K562 (cell line): ENCODE measurements at regions not wholly inside any gene's neighbourhood (a gene's known extent, or its start where the extent isn't known, plus 50 kb on each side); places are given as distances from the start of the nearest gene placed in this dataset.

ENCODE experiments used
- CEBPB ChIP-seq: fragments of 450-650 bp; IDR thresholded peaks from 2 replicates; pipeline ENCODE4 v1.6.1; 2016; ENCODE audit warnings: missing genetic modification characterization, missing compliant biosample characterization
- ELF1 ChIP-seq: fragments of 200-800 bp; sonication (Bioruptor generic); IDR thresholded peaks from 2 replicates; pipeline ENCODE4 v1.6.1; 2016; ENCODE audit warnings: missing genetic modification characterization, missing compliant biosample characterization
- EZH2 ChIP-seq: IDR thresholded peaks from 2 replicates; pipeline ENCODE4 v1.6.1; 2012; ENCODE audit warnings: low read depth, mild to moderate bottlenecking, inconsistent platforms, low read length, borderline replicate concordance
- HDGF ChIP-seq: fragments of 450-650 bp; IDR thresholded peaks from 2 replicates; pipeline ENCODE4 v1.6.1; 2016
- HMGXB4 ChIP-seq: sonication (generic); formaldehyde crosslinking; IDR thresholded peaks from 2 replicates; pipeline ENCODE4 v1.8.1; 2023; ENCODE audit warnings: mild to moderate bottlenecking, missing genetic modification reagents
- KLF16 ChIP-seq: IDR thresholded peaks from 2 replicates; pipeline ENCODE4 v1.6.1; 2016; ENCODE audit warnings: antibody characterized with exemption
- MIER1 ChIP-seq: fragments of 450-650 bp; IDR thresholded peaks from 2 replicates; pipeline ENCODE4 v1.6.1; 2016; ENCODE audit warnings: antibody characterized with exemption, mild to moderate bottlenecking, low read depth
- NRF1 ChIP-seq, 2 experiments: fragments of 450-650 bp; IDR thresholded peaks in 1 of 2; conservative IDR thresholded peaks in 1 of 2; 2 replicates each; pipeline ENCODE4 v1.6.1; 2014; ENCODE audit warnings: mild to moderate bottlenecking in 2 of 2
- POLR2A ChIP-seq: fragments of 450-650 bp; conservative IDR thresholded peaks from 2 replicates; pipeline ENCODE4 v1.6.1; 2016
- RBFOX2 ChIP-seq: fragments of 200-400 bp; formaldehyde crosslinking; IDR thresholded peaks from 2 replicates; pipeline ENCODE4 v1.6.1; 2017; ENCODE audit warnings: low read depth, mild to moderate bottlenecking, low read length, moderate library complexity
- TAF1 ChIP-seq: IDR thresholded peaks from 2 replicates; pipeline ENCODE4 v1.6.1; 2011; ENCODE audit warnings: mild to moderate bottlenecking, low read length, moderate library complexity; ENCODE audit not compliant: insufficient read depth, control insufficient read depth, severe bottlenecking; ENCODE audit errors: extremely low read depth
- TF ChIP-seq, protein P1 (sequence below): fragments of 450-650 bp; formaldehyde crosslinking; IDR thresholded peaks from 2 replicates; pipeline ENCODE4 v1.4.0; 2020; ENCODE audit warnings: mild to moderate bottlenecking, moderate library complexity
- TF ChIP-seq, protein P2 (sequence below), 3 experiments: IDR thresholded peaks in 2 of 3; conservative IDR thresholded peaks in 1 of 3; 2 replicates each; pipeline ENCODE4 v1.5.1; 2011 to 2012; ENCODE audit warnings: low read length in 3 of 3, mild to moderate bottlenecking in 3 of 3, control low read depth in 2 of 3, improper control_type of control experiment in 1 of 3, inconsistent platforms in 1 of 3, low read depth in 1 of 3, mixed read lengths in 1 of 3, moderate library complexity in 1 of 3; ENCODE audit not compliant: insufficient read depth in 2 of 3

- TF ChIP-seq NRF1 (conservative IDR thresholded peaks at IDR 0.05 in 1 of 2, IDR thresholded peaks at IDR 0.05 in 1 of 2) (no peak), EZH2 (no peak), KLF16 (no peak), TAF1 (no peak), HMGXB4 (CRISPR knock-in tag) (no peak), CEBPB (tag) (no peak), RBFOX2 (no peak), ELF1 (tag) (no peak), POLR2A (no peak), MIER1 (no peak), HDGF (no peak)
- TF ChIP-seq, protein P1, sequence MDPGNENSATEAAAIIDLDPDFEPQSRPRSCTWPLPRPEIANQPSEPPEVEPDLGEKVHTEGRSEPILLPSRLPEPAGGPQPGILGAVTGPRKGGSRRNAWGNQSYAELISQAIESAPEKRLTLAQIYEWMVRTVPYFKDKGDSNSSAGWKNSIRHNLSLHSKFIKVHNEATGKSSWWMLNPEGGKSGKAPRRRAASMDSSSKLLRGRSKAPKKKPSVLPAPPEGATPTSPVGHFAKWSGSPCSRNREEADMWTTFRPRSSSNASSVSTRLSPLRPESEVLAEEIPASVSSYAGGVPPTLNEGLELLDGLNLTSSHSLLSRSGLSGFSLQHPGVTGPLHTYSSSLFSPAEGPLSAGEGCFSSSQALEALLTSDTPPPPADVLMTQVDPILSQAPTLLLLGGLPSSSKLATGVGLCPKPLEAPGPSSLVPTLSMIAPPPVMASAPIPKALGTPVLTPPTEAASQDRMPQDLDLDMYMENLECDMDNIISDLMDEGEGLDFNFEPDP (CRISPR knock-in tag) = no peak
- TF ChIP-seq, protein P2, sequence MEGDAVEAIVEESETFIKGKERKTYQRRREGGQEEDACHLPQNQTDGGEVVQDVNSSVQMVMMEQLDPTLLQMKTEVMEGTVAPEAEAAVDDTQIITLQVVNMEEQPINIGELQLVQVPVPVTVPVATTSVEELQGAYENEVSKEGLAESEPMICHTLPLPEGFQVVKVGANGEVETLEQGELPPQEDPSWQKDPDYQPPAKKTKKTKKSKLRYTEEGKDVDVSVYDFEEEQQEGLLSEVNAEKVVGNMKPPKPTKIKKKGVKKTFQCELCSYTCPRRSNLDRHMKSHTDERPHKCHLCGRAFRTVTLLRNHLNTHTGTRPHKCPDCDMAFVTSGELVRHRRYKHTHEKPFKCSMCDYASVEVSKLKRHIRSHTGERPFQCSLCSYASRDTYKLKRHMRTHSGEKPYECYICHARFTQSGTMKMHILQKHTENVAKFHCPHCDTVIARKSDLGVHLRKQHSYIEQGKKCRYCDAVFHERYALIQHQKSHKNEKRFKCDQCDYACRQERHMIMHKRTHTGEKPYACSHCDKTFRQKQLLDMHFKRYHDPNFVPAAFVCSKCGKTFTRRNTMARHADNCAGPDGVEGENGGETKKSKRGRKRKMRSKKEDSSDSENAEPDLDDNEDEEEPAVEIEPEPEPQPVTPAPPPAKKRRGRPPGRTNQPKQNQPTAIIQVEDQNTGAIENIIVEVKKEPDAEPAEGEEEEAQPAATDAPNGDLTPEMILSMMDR (IDR thresholded peaks at IDR 0.05 in 2 of 3, conservative IDR thresholded peaks at IDR 0.05 in 1 of 3; ENCODE audit: insufficient read depth in 2 of 3, low read depth in 1 of 3, low read length in 3 of 3) = no peak
Observed at GRCh38 chr13:60227158-60227557, 63.4 kb upstream of the DIAPH3 start.
